GM18870 (cell line): ENCODE measurements at regions not wholly inside any gene's neighbourhood (a gene's known extent, or its start where the extent isn't known, plus 50 kb on each side); places are given as distances from the start of the nearest gene placed in this dataset.
"Not testable (repeated sequence)": the region's sequence is repeated elsewhere in the genome, so short reads cannot be mapped to it uniquely, and the experiment has no call there.

Experiments used
- ATAC-seq: cut with Tn5 transposase; IDR thresholded peaks from one replicate; pipeline ENCODE4 v1.9.1; 2021; ENCODE audit warnings: moderate library complexity; ENCODE audit not compliant: unreplicated experiment

- no peak for ATAC-seq
Measured at GRCh38 chr5:56733580-56733979, 81.8 kb upstream of the MAP3K1 start.

- no peak for ATAC-seq
Measured at GRCh38 chr5:56732121-56732520, 83.2 kb upstream of the MAP3K1 start.

- not testable (repeated sequence) for ATAC-seq
Measured at GRCh38 chr5:56731473-56731872, 83.9 kb upstream of the MAP3K1 start.

- ATAC-seq = no peak
Measured at GRCh38 chr5:56729488-56729887, 85.9 kb upstream of the MAP3K1 start.

GRCh38 chr5:56725711-56726411 lies 89.5 kb upstream of the MAP3K1 start:
- no peak for ATAC-seq

- not testable (repeated sequence) for ATAC-seq
Measured at GRCh38 chr5:56724857-56725256, 90.5 kb upstream of the MAP3K1 start.

GRCh38 chr5:56722317-56722716 lies 93.0 kb upstream of the MAP3K1 start:
- ATAC-seq = no peak

- ATAC-seq = no peak
Measured at GRCh38 chr5:56717253-56717987, 97.9 kb upstream of the MAP3K1 start.

- no peak for ATAC-seq
Measured at GRCh38 chr5:56715986-56716385, 99.4 kb upstream of the MAP3K1 start.

- ATAC-seq = no peak
Measured at GRCh38 chr5:56712895-56713591, 102.3 kb upstream of the MAP3K1 start.

GRCh38 chr5:56710826-56711590 lies 104.3 kb upstream of the MAP3K1 start:
- no peak for ATAC-seq

- no peak for ATAC-seq
Measured at GRCh38 chr5:56706504-56706903, 108.8 kb upstream of the MAP3K1 start.

GRCh38 chr5:56705217-56705616 lies 110.1 kb upstream of the MAP3K1 start:
- ATAC-seq = no peak

GRCh38 chr5:56703952-56704351 lies 111.4 kb upstream of the MAP3K1 start:
- ATAC-seq = no peak

GRCh38 chr5:56700711-56701110 lies 114.6 kb upstream of the MAP3K1 start:
- ATAC-seq = no peak

- no peak for ATAC-seq
Measured at GRCh38 chr5:56699538-56699937, 115.8 kb upstream of the MAP3K1 start.

GRCh38 chr5:56698463-56699381 lies 116.6 kb upstream of the MAP3K1 start:
- ATAC-seq = no peak

GRCh38 chr5:56696900-56697299 lies 118.4 kb upstream of the MAP3K1 start:
- no peak for ATAC-seq

- no peak for ATAC-seq
Measured at GRCh38 chr5:56693220-56693579, 122.1 kb upstream of the MAP3K1 start.
